Midbrain (tissue), 1 donor: ENCODE measurements at regions not wholly inside any gene's neighbourhood (a gene's known extent, or its start where the extent isn't known, plus 50 kb on each side); places are given as distances from the start of the nearest gene placed in this dataset.
"Not testable (repeated sequence)": the region's sequence is repeated elsewhere in the genome, so short reads cannot be mapped to it uniquely, and the experiment has no call there.

Experiments
- DNase-seq: peaks from one replicate; lab custom pipeline; 2025; lab: John Stamatoyannopoulos, UW

DNA sequence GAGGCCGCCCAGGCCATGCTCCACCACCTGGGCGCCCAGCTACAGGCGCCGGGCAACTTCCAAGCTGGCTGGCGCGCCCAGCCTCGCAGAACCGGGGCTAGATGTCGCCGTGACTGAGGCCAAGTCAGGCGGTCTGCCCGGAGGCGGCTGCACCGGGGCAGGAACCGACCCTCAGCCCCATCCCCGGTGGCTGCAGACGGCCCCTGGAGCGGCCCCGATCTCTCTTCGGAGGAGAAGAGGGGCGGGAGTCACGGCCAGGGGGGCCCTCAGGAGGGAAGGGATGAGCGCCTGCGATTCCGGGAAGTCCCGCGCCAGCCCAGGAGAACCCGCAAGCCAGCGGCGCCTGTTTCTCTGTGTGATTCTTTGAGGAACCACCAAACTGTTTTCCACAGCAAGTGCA is 671.3 kb upstream of the DEFB115 start:
- DNase-seq, result not testable (repeated sequence)

DNA sequence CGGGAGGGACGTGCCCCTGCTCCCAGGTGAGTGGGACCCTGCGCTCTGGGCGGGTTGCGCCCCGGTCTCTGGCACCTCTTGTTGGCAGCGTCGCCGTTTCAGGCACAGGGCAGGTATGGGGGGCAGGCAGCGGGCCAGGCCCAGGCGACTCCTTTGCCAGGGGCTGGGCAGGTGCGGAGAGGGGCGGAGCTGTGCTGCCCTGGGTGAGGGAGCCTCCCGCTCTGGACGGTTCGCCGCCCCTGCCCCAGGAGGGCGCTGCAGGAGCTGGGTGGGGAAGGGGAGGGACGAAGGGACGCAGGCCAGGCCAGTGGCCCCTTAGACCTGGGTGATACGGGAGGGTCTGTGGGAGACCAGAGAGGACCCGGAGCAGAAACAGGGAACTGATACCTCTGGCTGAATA is 663.9 kb upstream of the DEFB115 start:
- DNase-seq, result no peak

DNA sequence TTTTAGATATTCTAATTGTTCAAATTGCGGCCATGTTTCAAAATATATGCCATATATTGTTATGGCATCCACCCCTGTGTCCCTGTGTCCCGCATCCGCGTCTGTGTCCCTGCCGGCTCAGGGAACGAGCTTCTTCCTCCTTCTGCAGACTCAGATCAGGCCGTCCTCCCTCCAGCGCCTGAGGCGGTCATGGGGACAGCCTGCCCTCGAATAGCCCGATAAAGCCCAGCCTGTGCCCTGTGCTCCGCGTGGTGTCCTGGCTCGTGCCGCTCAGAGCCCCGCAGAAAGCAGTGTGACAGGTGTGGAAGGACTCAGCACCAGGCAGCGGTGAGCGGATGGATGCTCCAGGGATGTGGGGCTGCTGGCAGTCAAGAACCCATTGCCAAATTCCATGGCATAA is 663.4 kb upstream of the DEFB115 start:
- no peak for DNase-seq

DNA sequence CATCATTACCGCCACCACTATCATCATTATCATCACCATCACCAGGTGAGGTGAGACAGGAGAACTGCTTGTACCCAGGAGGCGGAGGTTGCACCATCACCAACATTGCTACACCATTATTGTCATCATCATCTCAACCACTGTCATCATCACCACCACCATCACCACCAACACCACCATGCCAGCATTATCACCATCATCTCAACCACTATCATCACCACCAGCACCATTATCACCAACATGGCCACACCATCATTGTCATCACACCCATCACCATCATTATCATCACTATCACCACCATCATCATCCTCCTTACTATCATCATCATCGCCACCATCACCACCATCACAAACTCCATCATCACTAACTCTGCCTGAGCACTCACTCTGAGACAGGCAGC is 661.8 kb upstream of the DEFB115 start:
- DNase-seq, result no peak

DNA sequence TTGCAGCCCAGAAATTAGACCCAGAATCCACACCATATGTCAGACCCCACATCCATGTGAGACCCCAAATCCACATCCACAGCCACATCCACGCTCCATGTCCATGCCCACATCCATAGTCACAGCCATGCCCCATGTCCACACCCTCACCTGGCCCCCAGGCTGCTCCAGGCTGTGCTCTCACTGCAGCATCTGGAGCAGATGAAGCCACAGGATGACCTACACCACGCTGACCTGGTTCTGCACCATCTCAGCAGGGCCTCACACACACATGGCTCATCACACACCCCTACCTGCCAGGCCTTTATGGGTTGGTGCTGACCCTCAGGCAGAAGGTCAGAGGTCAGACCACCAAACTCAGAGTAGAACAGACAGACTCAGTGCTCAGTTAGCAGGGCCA is 660.0 kb upstream of the DEFB115 start:
- not testable (repeated sequence) for DNase-seq

DNA sequence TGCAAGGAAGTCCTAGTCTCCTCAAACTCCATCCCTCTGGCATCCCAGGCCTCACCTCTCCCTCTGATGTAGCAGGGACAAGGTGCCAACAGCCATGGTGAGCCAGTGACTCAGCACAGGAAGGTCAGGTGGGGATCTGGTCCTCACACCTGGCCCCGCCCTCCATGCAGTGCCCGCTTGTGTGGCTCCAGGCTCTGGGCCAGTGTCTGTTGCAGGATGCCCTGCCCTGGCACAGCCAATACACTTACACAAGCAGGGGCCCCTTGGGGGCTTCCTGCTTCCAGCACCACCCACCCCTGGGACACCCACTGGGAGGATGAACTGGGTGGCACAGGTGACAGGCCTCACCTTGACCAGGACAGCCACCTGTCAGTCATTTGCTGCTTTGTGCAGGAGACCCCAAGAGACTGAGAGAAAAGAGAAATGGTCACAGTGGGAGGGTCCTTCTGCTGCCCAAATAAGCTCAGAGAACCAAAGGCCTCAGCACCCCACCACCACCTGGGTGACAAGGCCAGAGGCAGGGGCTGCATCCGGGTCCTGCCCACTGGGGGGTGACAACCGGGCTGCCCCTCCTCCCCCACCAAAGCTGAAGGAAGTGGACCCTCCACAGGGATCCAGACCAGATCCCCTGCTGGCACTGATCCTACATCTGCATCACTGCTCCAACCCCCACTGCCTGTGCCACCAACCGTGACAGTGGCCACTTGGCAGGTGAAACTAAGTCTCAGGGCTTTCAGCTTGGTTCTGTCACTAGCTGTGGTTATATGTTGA is 658.8 kb upstream of the DEFB115 start:
- no peak for DNase-seq

DNA sequence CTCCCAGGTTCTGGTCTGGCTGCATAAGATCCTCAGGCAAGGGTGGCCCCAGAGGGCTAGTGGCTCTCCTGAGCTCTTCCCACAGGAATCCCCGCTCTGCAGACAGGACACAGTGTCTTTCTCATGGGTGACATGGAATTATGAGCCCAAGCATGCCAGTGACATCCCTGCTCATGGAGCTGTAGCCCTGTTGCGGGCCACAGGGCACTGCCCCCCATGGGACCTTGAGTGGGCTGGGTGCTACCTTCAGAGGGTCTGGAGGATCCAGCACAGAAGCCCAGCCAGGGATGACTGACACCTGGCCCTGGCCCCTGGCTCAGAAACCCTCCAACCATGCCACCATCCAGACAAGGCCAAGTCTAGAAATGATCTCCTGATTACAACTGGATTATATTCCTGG is 657.5 kb upstream of the DEFB115 start:
- DNase-seq, result no peak

DNA sequence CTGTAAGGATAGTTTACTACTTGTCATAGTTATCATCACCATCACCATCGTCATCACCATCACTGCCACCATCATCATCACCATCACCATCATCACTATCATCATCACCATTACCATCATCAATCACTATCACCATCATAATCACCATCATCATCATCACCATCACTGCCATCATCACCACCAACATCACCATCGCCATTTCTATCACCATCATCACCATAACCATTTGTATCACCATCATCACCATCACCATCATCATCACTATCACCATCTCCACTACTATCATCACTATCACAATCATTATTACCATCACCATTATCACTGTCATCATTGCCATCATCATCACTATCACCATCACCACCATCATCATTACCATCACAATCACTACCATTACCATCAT is 655.5 kb upstream of the DEFB115 start:
- no peak for DNase-seq

DNA sequence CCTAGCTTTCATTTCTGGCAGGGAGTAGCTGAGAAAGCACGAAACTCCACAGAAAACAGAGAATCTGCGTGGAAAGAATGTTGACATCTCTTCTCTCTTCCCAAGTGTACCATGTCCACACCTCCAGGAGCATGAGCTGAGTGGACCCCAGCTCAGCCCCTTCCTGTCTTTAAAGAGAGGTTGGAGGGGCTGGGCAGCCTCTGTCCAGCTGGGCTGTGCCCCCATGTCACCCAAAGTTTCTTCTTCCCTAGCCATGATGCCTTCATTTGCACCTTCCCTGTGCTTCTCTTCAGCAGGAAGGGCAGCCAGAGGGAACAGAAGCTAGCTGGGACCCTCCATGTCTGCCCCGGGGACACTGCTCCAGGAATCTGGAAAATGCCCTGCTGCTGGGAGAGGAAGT is 655.0 kb upstream of the DEFB115 start:
- DNase-seq, result no peak

DNA sequence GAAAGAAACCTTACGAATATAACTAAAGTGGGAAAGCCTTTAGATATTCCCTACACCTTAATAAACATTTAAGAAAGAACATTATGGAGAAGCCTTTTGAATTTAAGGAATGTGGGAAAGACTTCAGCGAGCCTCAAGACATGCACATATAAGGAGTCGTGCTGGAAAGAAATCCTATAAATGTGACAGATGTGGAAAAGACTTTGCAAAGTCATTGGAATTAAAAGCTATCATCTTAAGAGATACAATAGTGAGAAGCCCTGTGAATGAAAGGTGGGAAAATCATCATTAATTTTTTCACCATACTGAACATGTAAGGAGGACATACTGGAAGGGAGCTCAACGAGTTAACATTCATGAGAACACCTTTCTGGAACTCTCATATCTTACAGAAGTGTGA is 650.5 kb upstream of the DEFB115 start:
- DNase-seq, result no peak

DNA sequence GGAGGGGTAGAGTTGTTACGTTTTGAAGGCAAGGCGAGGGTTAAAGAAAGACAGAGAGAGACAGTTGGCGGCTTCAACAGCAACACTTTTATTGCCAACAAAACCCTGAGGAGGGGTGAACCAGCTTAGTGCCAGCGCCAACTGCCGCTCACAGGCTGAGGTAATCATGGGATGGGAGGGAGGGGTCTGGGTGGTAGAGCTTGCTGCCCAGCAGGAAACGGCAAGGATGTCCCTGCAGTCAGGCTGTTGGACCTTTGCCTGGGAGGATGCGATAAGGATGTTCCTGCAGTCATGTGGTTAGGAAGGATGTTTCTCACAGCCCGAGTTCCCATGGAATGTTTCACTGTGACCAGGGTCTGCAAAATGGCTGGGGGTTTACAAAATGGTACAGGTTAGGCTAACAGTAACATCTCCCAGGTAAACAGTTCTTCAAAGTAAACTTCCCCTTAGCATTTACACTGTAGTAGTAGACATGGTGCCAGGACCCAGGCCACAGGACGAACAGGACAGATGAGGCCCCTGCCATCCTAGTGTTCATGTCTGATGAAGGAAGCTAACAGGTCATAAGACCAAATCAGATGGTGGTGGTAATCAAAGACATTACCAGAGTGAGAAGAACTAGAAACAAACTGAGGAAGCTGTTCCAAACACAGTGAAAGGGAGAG is 647.3 kb upstream of the DEFB115 start:
- DNase-seq, result no peak

DNA sequence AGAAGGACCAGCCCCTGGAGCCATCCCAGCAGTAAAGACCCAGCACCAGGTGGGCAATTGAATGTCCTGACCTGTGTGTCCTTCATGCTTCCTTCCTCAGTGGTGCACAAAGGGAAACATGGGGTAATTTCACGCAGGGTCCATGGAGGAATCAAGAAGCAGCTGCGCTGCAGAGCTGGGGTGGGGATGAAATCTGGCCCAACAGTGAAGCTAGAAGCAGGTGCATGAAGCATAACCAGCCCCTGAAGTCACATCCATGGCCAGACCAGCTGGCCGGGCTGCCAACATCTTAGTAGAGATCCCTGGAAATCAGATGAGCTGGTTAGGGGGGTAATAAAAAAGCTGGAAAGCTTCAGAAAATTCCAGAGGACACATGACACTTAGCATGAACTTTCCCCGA is 646.7 kb upstream of the DEFB115 start:
- no peak for DNase-seq

DNA sequence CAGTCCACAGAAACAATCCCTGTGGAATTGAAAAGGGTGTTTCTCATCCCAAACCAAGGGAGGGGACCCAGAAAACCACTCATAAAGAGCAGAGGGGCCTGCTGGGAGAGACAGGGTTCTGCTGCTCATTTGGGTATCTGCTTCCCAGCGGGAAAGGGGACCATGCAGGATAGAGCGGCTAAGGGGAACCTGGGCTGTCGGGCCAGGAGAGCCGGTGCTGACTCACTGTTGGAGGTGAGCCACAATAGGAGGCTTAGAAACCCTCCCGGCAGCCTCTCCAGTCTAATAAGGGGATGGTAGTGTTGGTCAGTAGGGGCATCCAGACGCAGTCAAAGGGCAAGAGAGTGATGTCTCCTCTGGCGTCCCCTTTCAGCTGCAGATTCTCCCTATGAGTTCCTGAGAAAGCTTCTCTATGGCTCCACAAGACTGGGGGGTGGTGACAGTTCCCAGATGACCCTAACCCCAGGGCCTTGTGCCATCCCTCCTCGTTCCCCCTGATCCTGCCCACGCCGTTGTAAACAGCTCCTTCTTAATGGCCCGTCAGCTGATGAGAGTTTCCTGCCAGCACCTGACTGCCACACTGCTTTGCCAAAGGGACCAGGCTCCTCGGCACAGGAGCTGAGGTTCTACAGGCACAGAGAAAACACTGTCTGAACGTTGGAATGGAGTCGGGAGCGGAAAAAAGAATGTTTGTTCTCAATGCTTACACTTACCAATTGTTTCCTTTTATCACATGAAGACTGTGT is 646.1 kb upstream of the DEFB115 start:
- DNase-seq, result no peak

DNA sequence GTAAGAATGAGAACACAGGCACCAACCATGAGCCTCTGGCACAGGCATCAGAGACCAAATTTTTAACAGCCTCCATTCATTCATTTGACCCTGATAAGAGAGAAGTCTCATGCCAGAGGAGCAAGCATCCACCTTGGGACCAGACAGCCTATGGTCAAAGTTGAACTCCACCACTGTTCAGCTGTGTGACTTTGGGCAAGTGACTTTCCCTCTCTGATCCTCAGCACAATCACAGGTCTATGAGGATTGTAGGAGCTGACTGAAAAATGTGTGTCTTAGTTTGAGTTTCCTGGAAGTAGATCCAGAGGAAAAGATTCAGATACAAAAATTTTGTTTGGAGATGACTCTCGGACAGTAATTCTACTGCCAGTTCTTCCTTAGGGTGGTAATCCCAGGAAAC is 645.1 kb upstream of the DEFB115 start:
- no peak for DNase-seq

DNA sequence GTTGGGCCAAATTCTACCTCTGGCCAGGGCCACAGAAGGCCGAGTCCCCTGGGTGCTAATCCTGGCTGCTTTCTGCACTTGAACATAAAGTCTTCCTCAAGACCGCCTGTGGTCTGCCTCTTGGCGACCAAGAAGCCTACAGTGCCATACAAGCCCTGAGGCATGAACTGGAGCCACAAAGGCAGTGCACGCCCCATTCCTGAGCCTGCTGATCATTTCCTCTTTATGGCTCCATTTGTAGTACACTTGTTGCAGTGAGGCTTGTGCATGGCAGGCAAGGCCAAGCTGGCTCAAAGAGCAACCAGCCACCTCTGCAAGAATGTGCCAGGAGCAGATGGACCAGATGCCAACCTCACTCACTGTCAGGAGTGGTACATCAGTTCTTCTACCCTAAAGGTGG is 636.1 kb upstream of the DEFB115 start:
- not testable (repeated sequence) for DNase-seq

DNA sequence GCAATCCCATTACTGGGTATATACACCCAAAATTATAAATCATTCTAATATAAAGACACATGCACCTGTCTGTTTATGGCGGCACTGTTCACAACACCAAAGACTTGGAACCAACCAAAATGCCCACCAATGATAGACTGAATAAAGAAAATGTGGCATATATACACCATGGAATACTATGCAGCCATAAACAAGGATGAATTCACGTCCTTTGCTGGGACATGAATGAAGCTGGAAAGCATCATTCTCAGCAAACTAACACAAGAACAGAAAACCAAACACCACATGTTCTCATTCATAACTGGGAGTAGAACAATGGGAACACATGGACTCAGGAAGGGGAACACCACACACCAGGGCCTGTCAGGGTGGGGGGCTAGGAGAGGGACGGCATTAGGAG is 633.2 kb upstream of the DEFB115 start:
- not testable (repeated sequence) for DNase-seq

DNA sequence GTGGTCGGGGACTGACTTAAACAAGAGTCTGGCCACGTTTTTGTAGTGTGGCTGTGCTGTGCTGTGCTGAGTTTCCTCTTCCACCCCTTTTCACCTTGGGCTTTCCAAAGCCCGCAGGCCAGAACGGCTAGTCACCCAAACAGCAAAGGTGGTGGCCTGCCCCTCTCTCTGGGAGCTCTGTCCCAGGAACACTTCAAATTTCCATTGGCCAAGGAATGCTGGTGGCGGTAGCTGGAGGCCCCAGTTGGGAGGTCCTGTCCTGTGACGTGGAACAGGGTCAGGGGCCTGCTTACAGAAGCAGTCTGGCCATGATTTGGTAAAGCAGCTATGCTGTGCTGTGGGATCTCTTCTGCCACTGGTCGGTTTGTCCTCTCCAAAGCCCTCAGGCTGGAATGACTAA is 628.1 kb upstream of the DEFB115 start:
- DNase-seq, result not testable (repeated sequence)

DNA sequence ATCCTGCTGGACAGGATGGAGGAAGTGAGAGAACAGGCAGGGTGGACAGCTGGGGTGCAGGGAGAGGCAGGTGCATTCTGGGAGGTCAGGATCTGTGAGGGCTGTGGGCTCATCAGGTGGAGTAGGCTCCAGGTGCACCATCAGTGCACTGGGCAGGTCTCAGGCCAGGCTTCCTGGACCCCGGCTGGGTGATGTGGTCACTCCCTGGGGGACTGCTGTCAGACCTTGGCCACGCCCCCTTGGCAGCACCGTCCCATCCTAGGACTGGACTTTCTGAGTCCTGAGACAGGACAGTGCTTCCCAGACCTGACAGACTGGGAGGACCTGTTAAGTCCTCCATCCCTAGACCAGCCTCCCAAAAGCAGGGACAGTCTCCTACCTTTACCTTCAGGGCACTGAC is 626.7 kb upstream of the DEFB115 start:
- no peak for DNase-seq

DNA sequence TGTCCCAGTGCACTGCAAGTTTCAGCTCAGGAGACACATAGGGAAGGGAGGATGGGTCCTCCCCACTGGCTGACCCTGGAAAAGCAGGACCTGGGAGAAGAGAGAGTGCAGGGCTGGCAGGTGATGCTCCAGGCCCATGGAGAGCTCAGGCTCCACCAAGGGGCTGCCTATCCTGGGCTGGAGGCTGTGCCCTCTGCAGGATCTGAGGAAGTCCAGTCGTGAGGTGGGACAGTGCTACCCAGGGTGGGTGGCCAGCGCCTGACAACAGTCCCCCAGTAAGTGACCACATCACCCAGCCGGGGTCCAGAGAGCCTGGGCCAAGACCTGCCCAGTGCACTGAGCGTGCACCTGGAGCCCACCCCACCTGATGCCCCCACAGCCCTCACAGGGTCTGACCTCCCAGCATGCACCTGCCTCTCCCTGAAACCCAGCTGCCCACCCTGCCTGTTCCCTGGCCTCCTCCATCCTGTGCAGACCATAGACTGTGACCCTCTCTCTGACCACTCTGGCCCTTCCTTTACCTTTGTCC is 626.1 kb upstream of the DEFB115 start:
- DNase-seq, result not testable (repeated sequence)

DNA sequence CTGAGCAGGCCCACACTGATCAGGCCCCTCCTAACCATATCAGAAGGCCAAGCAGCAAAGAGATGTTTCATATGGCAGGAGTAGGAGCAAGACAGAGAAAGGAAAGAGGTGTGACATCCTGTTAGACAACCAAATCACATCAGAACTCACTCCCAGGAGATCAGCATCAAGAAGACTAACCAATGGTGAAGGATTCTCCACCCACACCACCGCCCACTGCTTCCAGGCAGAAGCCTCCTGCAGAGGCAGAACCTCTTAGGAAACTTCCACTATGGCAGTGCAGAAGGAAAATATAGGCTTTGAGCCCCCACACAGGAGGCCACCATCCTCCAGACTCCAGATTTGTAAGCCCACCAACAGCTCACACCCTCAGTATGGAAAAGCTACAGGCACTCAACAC is 624.7 kb upstream of the DEFB115 start:
- not testable (repeated sequence) for DNase-seq

DNA sequence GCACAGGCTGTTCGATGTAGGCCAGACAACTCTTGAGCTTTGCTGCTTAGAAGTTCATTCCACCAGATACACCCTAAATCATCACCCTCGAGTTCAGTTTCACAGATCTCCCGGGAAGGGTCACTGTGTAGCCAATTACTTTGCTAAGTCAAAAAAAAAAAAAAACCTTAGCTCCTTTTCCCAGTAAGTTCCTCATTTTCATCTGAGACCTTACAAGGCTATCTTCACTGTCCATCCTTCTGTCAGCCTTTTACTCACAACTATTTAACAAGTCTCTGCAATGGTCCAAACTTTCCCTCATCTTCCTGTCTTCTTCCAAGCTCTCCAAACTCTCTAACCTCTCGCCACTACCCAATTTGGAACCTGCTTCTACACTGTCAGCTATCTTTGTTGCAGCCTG is 615.9 kb upstream of the DEFB115 start:
- not testable (repeated sequence) for DNase-seq

DNA sequence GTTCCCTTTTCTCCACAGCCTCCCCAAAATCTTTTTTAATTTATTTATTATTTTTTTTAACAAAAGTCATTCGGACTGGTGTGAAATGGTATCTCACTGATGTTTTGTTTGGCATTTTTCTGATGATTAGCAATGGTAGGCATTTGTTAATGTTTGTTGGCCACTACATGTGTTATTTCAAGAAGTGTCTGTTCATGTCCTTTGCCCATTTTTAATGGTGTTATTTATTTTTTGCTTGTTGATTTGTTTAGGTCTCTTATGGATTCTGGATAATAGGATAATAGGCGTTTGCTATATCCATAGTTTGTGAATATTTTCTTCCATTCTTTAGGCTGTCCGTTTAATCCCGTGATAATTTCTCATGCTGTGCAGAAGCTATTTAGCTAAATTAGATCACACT is 596.5 kb upstream of the DEFB115 start:
- not testable (repeated sequence) for DNase-seq

DNA sequence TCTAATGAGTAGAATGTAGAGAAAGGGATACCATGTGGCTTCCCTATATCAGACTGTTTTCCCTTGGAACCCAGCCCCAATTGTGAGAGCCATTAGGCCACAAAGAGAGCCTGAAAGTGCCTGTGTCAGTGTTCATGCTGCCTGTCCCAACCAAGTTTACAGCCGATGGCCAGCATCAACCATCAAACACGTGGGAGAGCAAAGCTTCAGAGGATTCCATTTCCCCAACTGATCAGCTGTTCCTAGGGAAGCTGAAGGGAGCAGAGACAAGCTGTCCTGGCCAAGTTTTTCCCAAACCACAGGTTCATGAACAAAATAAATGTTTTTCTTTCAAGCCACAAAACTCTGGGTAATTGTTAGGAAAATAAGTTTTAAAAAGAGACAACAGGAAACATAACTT is 589.0 kb upstream of the DEFB115 start:
- DNase-seq, result not testable (repeated sequence)
